ENCODE measurements at regions not wholly inside any gene's neighbourhood (a gene's known extent, or its start where the extent isn't known, plus 50 kb on each side); places are given as distances from the start of the nearest gene placed in this dataset.

GRCh38 chrX:125711103-125711502, 391.4 kb downstream of the TEX13C start:
- H3K4me3 ChIP-seq (ENCODE audit: extremely low read depth, insufficient read depth, low read length, poor library complexity, severe bottlenecking), result no peak overlapping the region
- no peaks in the 10 kb centered on the region for H3K9me3 ChIP-seq (ENCODE audit: control insufficient read depth, low read length)
- H3K27ac ChIP-seq (ENCODE audit: low read depth, low read length, severe bottlenecking), result no peak overlapping the region
- H3K4me1 ChIP-seq (ENCODE audit: control insufficient read depth, insufficient read depth, low read length, poor library complexity, severe bottlenecking), result no peaks in the 10 kb centered on the region
- no peaks in the 10 kb centered on the region for H3K36me3 ChIP-seq (ENCODE audit: control insufficient read depth, insufficient read depth, low read length)
- no CpG with 5 or more reads among the region's 1 CpG for WGBS, 2 experiments (ENCODE audit: insufficient coverage in 2 of 2)

- no peaks in the 10 kb centered on the region for H3K36me3 ChIP-seq (ENCODE audit: control insufficient read depth, insufficient read depth, low read length)
- no peaks in the 10 kb centered on the region for H3K9me3 ChIP-seq (ENCODE audit: control insufficient read depth, low read length)
- H3K4me3 ChIP-seq (ENCODE audit: extremely low read depth, insufficient read depth, low read length, poor library complexity, severe bottlenecking), result no peak overlapping the region
- H3K27ac ChIP-seq (ENCODE audit: low read depth, low read length, severe bottlenecking), result no peak overlapping the region
- H3K4me1 ChIP-seq (ENCODE audit: control insufficient read depth, insufficient read depth, low read length, poor library complexity, severe bottlenecking), result no peaks in the 10 kb centered on the region
- 76% methylated on average over 3 of the region's 3 CpGs; no CpG with 5 or more reads in 1 of the 2 experiments for WGBS, 2 experiments (ENCODE audit: insufficient coverage in 2 of 2)
Measured at GRCh38 chrX:125713633-125714032, 394.0 kb downstream of the TEX13C start.

- Histone ChIP-seq H3K9me3 (ENCODE audit: control insufficient read depth, low read length) (no peaks in the 10 kb centered on the region), H3K27ac (ENCODE audit: low read depth, low read length, severe bottlenecking) (no peak overlapping the region), H3K36me3 (ENCODE audit: control insufficient read depth, insufficient read depth, low read length) (no peaks in the 10 kb centered on the region), H3K4me3 (ENCODE audit: extremely low read depth, insufficient read depth, low read length, poor library complexity, severe bottlenecking) (no peak overlapping the region), H3K4me1 (ENCODE audit: control insufficient read depth, insufficient read depth, low read length, poor library complexity, severe bottlenecking) (no peaks in the 10 kb centered on the region)
- WGBS, 2 experiments (ENCODE audit: insufficient coverage in 2 of 2), result 78% methylated on average over 1 of the region's 3 CpGs; no CpG with 5 or more reads in 1 of the 2 experiments
Measured at GRCh38 chrX:125727117-125727516, 407.4 kb downstream of the TEX13C start.

GRCh38 chrX:125736008-125736729, 416.5 kb downstream of the TEX13C start:
- WGBS, 2 experiments (ENCODE audit: insufficient coverage in 2 of 2), result 86 to 93% methylated on average over 2 of the region's 6 CpGs
- H3K36me3 ChIP-seq (ENCODE audit: control insufficient read depth, insufficient read depth, low read length), result no peaks in the 10 kb centered on the region
- H3K4me3 ChIP-seq (ENCODE audit: extremely low read depth, insufficient read depth, low read length, poor library complexity, severe bottlenecking), result no peak overlapping the region
- no peaks in the 10 kb centered on the region for H3K4me1 ChIP-seq (ENCODE audit: control insufficient read depth, insufficient read depth, low read length, poor library complexity, severe bottlenecking)
- H3K9me3 ChIP-seq (ENCODE audit: control insufficient read depth, low read length), result no peaks in the 10 kb centered on the region
- no peak overlapping the region for H3K27ac ChIP-seq (ENCODE audit: low read depth, low read length, severe bottlenecking)

- Histone ChIP-seq H3K4me3 (ENCODE audit: extremely low read depth, insufficient read depth, low read length, poor library complexity, severe bottlenecking) (no peak overlapping the region), H3K4me1 (ENCODE audit: control insufficient read depth, insufficient read depth, low read length, poor library complexity, severe bottlenecking) (no peaks in the 10 kb centered on the region), H3K27ac (ENCODE audit: low read depth, low read length, severe bottlenecking) (no peak overlapping the region), H3K36me3 (ENCODE audit: control insufficient read depth, insufficient read depth, low read length) (no peaks in the 10 kb centered on the region), H3K9me3 (ENCODE audit: control insufficient read depth, low read length) (no peaks in the 10 kb centered on the region)
Measured at GRCh38 chrX:125742811-125743210, 423.1 kb downstream of the TEX13C start.

GRCh38 chrX:125744914-125745313, 421.2 kb downstream of the DCAF12L2 start:
- Histone ChIP-seq H3K9me3 (ENCODE audit: control insufficient read depth, low read length) (no peaks in the 10 kb centered on the region), H3K27ac (ENCODE audit: low read depth, low read length, severe bottlenecking) (no peak overlapping the region), H3K36me3 (ENCODE audit: control insufficient read depth, insufficient read depth, low read length) (no peaks in the 10 kb centered on the region), H3K4me1 (ENCODE audit: control insufficient read depth, insufficient read depth, low read length, poor library complexity, severe bottlenecking) (no peaks in the 10 kb centered on the region), H3K4me3 (ENCODE audit: extremely low read depth, insufficient read depth, low read length, poor library complexity, severe bottlenecking) (no peak overlapping the region)
- 80% methylated on average over 1 of the region's 3 CpGs; no CpG with 5 or more reads in 1 of the 2 experiments for WGBS, 2 experiments (ENCODE audit: insufficient coverage in 2 of 2)

- H3K9me3 ChIP-seq (ENCODE audit: control insufficient read depth, low read length), result no peaks in the 10 kb centered on the region
- H3K4me3 ChIP-seq (ENCODE audit: extremely low read depth, insufficient read depth, low read length, poor library complexity, severe bottlenecking), result no peak overlapping the region
- no peaks in the 10 kb centered on the region for H3K4me1 ChIP-seq (ENCODE audit: control insufficient read depth, insufficient read depth, low read length, poor library complexity, severe bottlenecking)
- H3K27ac ChIP-seq (ENCODE audit: low read depth, low read length, severe bottlenecking), result no peak overlapping the region
- no peaks in the 10 kb centered on the region for H3K36me3 ChIP-seq (ENCODE audit: control insufficient read depth, insufficient read depth, low read length)
- 98% methylated on average over 5 of the region's 8 CpGs; no CpG with 5 or more reads in 1 of the 2 experiments for WGBS, 2 experiments (ENCODE audit: insufficient coverage in 2 of 2)
Measured at GRCh38 chrX:125757794-125758564, 408.1 kb downstream of the DCAF12L2 start.

GRCh38 chrX:125758819-125759218, 407.3 kb downstream of the DCAF12L2 start:
- H3K36me3 ChIP-seq (ENCODE audit: control insufficient read depth, insufficient read depth, low read length), result no peaks in the 10 kb centered on the region
- H3K9me3 ChIP-seq (ENCODE audit: control insufficient read depth, low read length), result no peaks in the 10 kb centered on the region
- H3K4me1 ChIP-seq (ENCODE audit: control insufficient read depth, insufficient read depth, low read length, poor library complexity, severe bottlenecking), result no peaks in the 10 kb centered on the region
- H3K27ac ChIP-seq (ENCODE audit: low read depth, low read length, severe bottlenecking), result no peak overlapping the region
- no CpG with 5 or more reads among the region's 2 CpGs for WGBS, 2 experiments (ENCODE audit: insufficient coverage in 2 of 2)
- H3K4me3 ChIP-seq (ENCODE audit: extremely low read depth, insufficient read depth, low read length, poor library complexity, severe bottlenecking), result no peak overlapping the region

- Histone ChIP-seq H3K36me3 (ENCODE audit: control insufficient read depth, insufficient read depth, low read length) (no peaks in the 10 kb centered on the region), H3K9me3 (ENCODE audit: control insufficient read depth, low read length) (no peaks in the 10 kb centered on the region), H3K4me3 (ENCODE audit: extremely low read depth, insufficient read depth, low read length, poor library complexity, severe bottlenecking) (no peak overlapping the region), H3K27ac (ENCODE audit: low read depth, low read length, severe bottlenecking) (no peak overlapping the region), H3K4me1 (ENCODE audit: control insufficient read depth, insufficient read depth, low read length, poor library complexity, severe bottlenecking) (no peaks in the 10 kb centered on the region)
- WGBS, 2 experiments (ENCODE audit: insufficient coverage in 2 of 2), result no CpG with 5 or more reads among the region's 1 CpG
Measured at GRCh38 chrX:125762954-125763353, 403.1 kb downstream of the DCAF12L2 start.

- no peak overlapping the region for H3K4me3 ChIP-seq (ENCODE audit: extremely low read depth, insufficient read depth, low read length, poor library complexity, severe bottlenecking)
- H3K9me3 ChIP-seq (ENCODE audit: control insufficient read depth, low read length), result no peaks in the 10 kb centered on the region
- H3K4me1 ChIP-seq (ENCODE audit: control insufficient read depth, insufficient read depth, low read length, poor library complexity, severe bottlenecking), result no peaks in the 10 kb centered on the region
- 100% methylated on average over 1 of the region's 2 CpGs; no CpG with 5 or more reads in 1 of the 2 experiments for WGBS, 2 experiments (ENCODE audit: insufficient coverage in 2 of 2)
- no peak overlapping the region for H3K27ac ChIP-seq (ENCODE audit: low read depth, low read length, severe bottlenecking)
- H3K36me3 ChIP-seq (ENCODE audit: control insufficient read depth, insufficient read depth, low read length), result no peaks in the 10 kb centered on the region
Measured at GRCh38 chrX:125765347-125765746, 400.7 kb downstream of the DCAF12L2 start.

GRCh38 chrX:125769628-125770027, 396.5 kb downstream of the DCAF12L2 start:
- H3K4me3 ChIP-seq (ENCODE audit: extremely low read depth, insufficient read depth, low read length, poor library complexity, severe bottlenecking), result no peak overlapping the region
- H3K27ac ChIP-seq (ENCODE audit: low read depth, low read length, severe bottlenecking), result no peak overlapping the region
- no peaks in the 10 kb centered on the region for H3K4me1 ChIP-seq (ENCODE audit: control insufficient read depth, insufficient read depth, low read length, poor library complexity, severe bottlenecking)
- H3K36me3 ChIP-seq (ENCODE audit: control insufficient read depth, insufficient read depth, low read length), result no peaks in the 10 kb centered on the region
- WGBS, 2 experiments (ENCODE audit: insufficient coverage in 2 of 2), result 60 to 89% methylated on average over 1 of the region's 2 CpGs
- H3K9me3 ChIP-seq (ENCODE audit: control insufficient read depth, low read length), result no peaks in the 10 kb centered on the region

Measured in mesodermal cell (in vitro differentiated cells).